SK-N-SH (cell line): ENCODE measurements at regions not wholly inside any gene's neighbourhood (a gene's known extent, or its start where the extent isn't known, plus 50 kb on each side); places are given as distances from the start of the nearest gene placed in this dataset.

Experiments
- CTCF ChIA-PET: fragments of 300-600, 350-600 bp; formaldehyde crosslinking; extraction: SDS; loops from one replicate; lab custom pipeline; 2021; lab: Yijun Ruan, JAX
- POLR2A ChIA-PET: fragments of 350-600 bp; sonication (Branson Sonifier 250); formaldehyde crosslinking; extraction: SDS; loops from one replicate; lab custom pipeline; 2020; ENCODE audit warnings: antibody characterized with exemption, inconsistent platforms; lab: Yijun Ruan, JAX
- DNase-seq: peaks from one replicate; pipeline ENCODE4 v3.0.0; 2012
- H2AFZ ChIP-seq: fragments of 200-600 bp; sonication (generic); 2 replicates; pipeline ENCODE4 v1.8.1; 2016; ENCODE audit warnings: antibody characterized with exemption, mild to moderate bottlenecking, low read depth
- H3F3A ChIP-seq: fragments of 200-600 bp; sonication (generic); replicated peaks from 2 replicates; pipeline ENCODE3; 2016; ENCODE audit warnings: antibody characterized with exemption, mild to moderate bottlenecking; ENCODE audit not compliant: insufficient read depth
- H3K27ac ChIP-seq, 2 experiments: fragments of 200-500 bp in 1 of 2; fragments of 200-600 bp in 1 of 2; sonication (Bioruptor generic) in 1 of 2; sonication (generic), shearing (Covaris generic) in 1 of 2; 2 replicates each; pipeline versions ENCODE4 v1.5.1 to v1.6.1; 2014 to 2016; ENCODE audit warnings: low read depth in 2 of 2, inconsistent platforms in 1 of 2, low read length in 1 of 2, mild to moderate bottlenecking in 1 of 2, mixed read lengths in 1 of 2
- H3K27me3 ChIP-seq: fragments of 200-600 bp; sonication (generic), shearing (Covaris generic); 2 replicates; pipeline ENCODE4 v1.6.1; 2016; ENCODE audit warnings: mixed run types; ENCODE audit not compliant: insufficient read depth
- H3K36me3 ChIP-seq, 2 experiments: fragments of 200-500 bp in 1 of 2; fragments of 200-600 bp in 1 of 2; sonication (Bioruptor generic) in 1 of 2; sonication (generic) in 1 of 2; replicated peaks in 1 of 2; 2 replicates each; pipeline versions ENCODE3 to v1.5.1; 2014 to 2016; ENCODE audit warnings: low read length in 1 of 2, mild to moderate bottlenecking in 1 of 2; ENCODE audit not compliant: insufficient read depth in 2 of 2, control insufficient read depth in 1 of 2
- H3K4me1 ChIP-seq, 2 experiments: fragments of 200-500 bp in 1 of 2; fragments of 200-600 bp in 1 of 2; sonication (Bioruptor generic) in 1 of 2; sonication (generic), shearing (Covaris generic) in 1 of 2; 2 replicates each; pipeline versions ENCODE4 v1.5.1 to v1.6.1; 2014 to 2016; ENCODE audit warnings: low read depth in 1 of 2, low read length in 1 of 2, mixed run types in 1 of 2; ENCODE audit not compliant: insufficient read depth in 2 of 2, control insufficient read depth in 1 of 2
- H3K4me2 ChIP-seq: fragments of 200-600 bp; sonication (generic), shearing (Covaris generic); 2 replicates; pipeline ENCODE4 v1.6.1; 2017; ENCODE audit warnings: mixed run types
- H3K4me3 ChIP-seq, 2 experiments: fragments of 200-500 bp in 1 of 2; fragments of 200-600 bp in 1 of 2; sonication (Bioruptor generic) in 1 of 2; sonication (generic), shearing (Covaris generic) in 1 of 2; 2 replicates each; pipeline versions ENCODE4 v1.5.1 to v1.8.1; 2014 to 2016; ENCODE audit warnings: low read depth in 2 of 2, inconsistent platforms in 1 of 2, low read length in 1 of 2, mild to moderate bottlenecking in 1 of 2, mixed read lengths in 1 of 2, moderate library complexity in 1 of 2
- H3K79me2 ChIP-seq: fragments of 200-600 bp; sonication (generic); 2 replicates; pipeline ENCODE4 v1.8.1; 2017; ENCODE audit warnings: mild to moderate bottlenecking; ENCODE audit not compliant: insufficient read depth
- H3K9ac ChIP-seq: fragments of 200-600 bp; sonication (generic); 2 replicates; pipeline ENCODE4 v1.6.1; 2017; ENCODE audit warnings: mixed run types
- H3K9me2 ChIP-seq: fragments of 200-600 bp; sonication (generic); 2 replicates; pipeline ENCODE4 v1.6.1; 2017; ENCODE audit warnings: mixed run types
- H3K9me3 ChIP-seq: fragments of 200-600 bp; sonication (generic); 2 replicates; pipeline ENCODE4 v1.6.1; 2017; ENCODE audit warnings: mixed run types, mild to moderate bottlenecking, moderate library complexity
- H4K20me1 ChIP-seq: fragments of 200-600 bp; sonication (generic); 2 replicates; pipeline ENCODE4 v1.6.1; 2017; ENCODE audit warnings: mild to moderate bottlenecking, mixed run types; ENCODE audit not compliant: insufficient read depth
- CTCF ChIP-seq: fragments of 200-600 bp; sonication (generic); IDR thresholded peaks from 2 replicates; pipeline ENCODE4 v1.6.1; 2017; ENCODE audit warnings: antibody characterized with exemption, mild to moderate bottlenecking, moderate library complexity
- FOXJ3 ChIP-seq: sonication (generic); formaldehyde crosslinking; IDR thresholded peaks from 2 replicates; pipeline ENCODE4 v1.5.1; 2020; ENCODE audit warnings: mild to moderate bottlenecking, missing genetic modification reagents
- GATA2 ChIP-seq: sonication (generic); formaldehyde crosslinking; IDR thresholded peaks from 2 replicates; pipeline ENCODE4 v1.5.0; 2020; ENCODE audit warnings: mild to moderate bottlenecking, missing genetic modification reagents
- IRF3 ChIP-seq: fragments of 150-350 bp; IDR thresholded peaks from 2 replicates; pipeline ENCODE4 v1.6.1; 2016; ENCODE audit warnings: mild to moderate bottlenecking, low read depth, low read length
- MXI1 ChIP-seq: IDR thresholded peaks from 2 replicates; pipeline ENCODE4 v1.6.1; 2012; ENCODE audit warnings: mild to moderate bottlenecking, low read depth, low read length, improper control_type of control experiment
- RAD21 ChIP-seq: IDR thresholded peaks from 2 replicates; pipeline ENCODE4 v1.6.1; 2012; ENCODE audit warnings: mild to moderate bottlenecking, low read length
- RCOR1 ChIP-seq: fragments of 150-350 bp; IDR thresholded peaks from 2 replicates; pipeline ENCODE4 v1.6.1; 2017; ENCODE audit warnings: antibody characterized with exemption, low read length
- REST ChIP-seq: IDR thresholded peaks from 2 replicates; pipeline ENCODE4 v1.6.1; 2012; ENCODE audit warnings: mild to moderate bottlenecking, low read depth, low read length, moderate library complexity
- RXRA ChIP-seq: IDR thresholded peaks from 2 replicates; pipeline ENCODE4 v1.4.0; 2012; ENCODE audit warnings: low read depth, mild to moderate bottlenecking, borderline replicate concordance
- SMC3 ChIP-seq: IDR thresholded peaks from 2 replicates; pipeline ENCODE4 v1.6.1; 2012; ENCODE audit warnings: low read depth, low read length, improper control_type of control experiment
- USF2 ChIP-seq: fragments of 150-350 bp; IDR thresholded peaks from 2 replicates; pipeline ENCODE4 v1.6.1; 2017; ENCODE audit warnings: antibody characterized with exemption, low read length, low read depth, borderline replicate concordance
- ZBTB33 ChIP-seq: IDR thresholded peaks from 2 replicates; pipeline ENCODE4 v1.4.0; 2012; ENCODE audit warnings: low read depth, borderline replicate concordance
- WGBS: methylation state at CpG from one replicate; pipeline ENCODE4 v1.1.6; 2017; ENCODE audit warnings: low lambda C conversion rate; 5-methylcytosine and 5-hydroxymethylcytosine counted together

- Histone ChIP-seq H3K9me2 (no peaks in the 10 kb centered on the region), H3K79me2 (no peaks in the 10 kb centered on the region), H3K36me3 (no peaks in the 10 kb centered on the region), H3K4me3 (no peak overlapping the region), H4K20me1 (no peaks in the 10 kb centered on the region), H2AFZ (no peak overlapping the region), H3K27ac (no peak overlapping the region), H3K9ac (no peak overlapping the region), H3K4me1 (no peaks in the 10 kb centered on the region), H3K9me3 (no peaks in the 10 kb centered on the region), H3K4me2 (no peak overlapping the region), H3K27me3 (no peaks in the 10 kb centered on the region), H3F3A (no peaks in the 10 kb centered on the region)
- ChIA-PET POLR2A (no interaction called here), CTCF (interaction anchor here (0.9 kb wide), 1 partner anchor 32 kb away, joined by 3 read pairs; no protein-coding TSS in a partner anchor)
- no peak for TF ChIP-seq USF2
- no peak for TF ChIP-seq RXRA
- no peak for TF ChIP-seq MXI1
- no peak for TF ChIP-seq GATA2 (CRISPR knock-in tag)
- TF ChIP-seq SMC3 = no peak
- no peak for TF ChIP-seq RAD21
- no peak for TF ChIP-seq ZBTB33
- TF ChIP-seq FOXJ3 (CRISPR knock-in tag) = no peak
- no peak for TF ChIP-seq RCOR1
- no peak for TF ChIP-seq REST
- TF ChIP-seq CTCF = no peak
- TF ChIP-seq IRF3 = no peak
- WGBS = 4% methylated on average over 1 of the region's 1 CpG
- DNase-seq = no peak
Measured at GRCh38 chr2:78586316-78586715, 439.2 kb upstream of the REG3G start.
